ENCODE measurements at regions not wholly inside any gene's neighbourhood (a gene's known extent, or its start where the extent isn't known, plus 50 kb on each side); places are given as distances from the start of the nearest gene placed in this dataset.
"Not testable (repeated sequence)": the region's sequence is repeated elsewhere in the genome, so short reads cannot be mapped to it uniquely, and the experiment has no call there.

DNA sequence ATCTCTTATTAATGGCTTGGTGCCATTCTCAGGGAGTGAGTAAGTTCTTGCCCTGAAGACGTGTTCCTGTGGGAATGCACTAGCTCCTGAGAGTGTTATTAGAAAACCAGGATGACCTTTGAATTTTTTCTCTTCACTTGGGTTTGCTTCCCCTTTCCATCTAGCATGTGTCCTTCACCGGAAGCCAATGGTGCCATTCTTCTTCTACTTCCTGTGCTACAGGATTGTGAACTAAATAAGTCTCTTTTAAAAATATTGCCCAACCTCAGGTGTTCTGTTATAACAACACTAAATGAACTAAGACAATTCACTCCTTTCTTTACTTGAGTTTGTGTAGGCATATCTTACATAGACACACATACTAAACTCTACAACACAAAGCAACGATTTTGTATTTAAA is 447.0 kb downstream of the SOX11 start:
- no peak for DNase-seq (ENCODE audit: low read depth)
- in situ Hi-C loops (cut with HindIII; ENCODE audit: low pct_unique_long_range_greater_than_20kb, low sequenced_read_pairs), result no loop called here

- DNase-seq (ENCODE audit: low read depth), result no peak
- in situ Hi-C loops (cut with HindIII; ENCODE audit: low pct_unique_long_range_greater_than_20kb, low sequenced_read_pairs), result no loop called here
These were observed 447.7 kb downstream of the SOX11 start for GRCh38 chr2:6139916-6140315.

- DNase-seq (ENCODE audit: low read depth), result no peak
- in situ Hi-C loops (cut with HindIII; ENCODE audit: low pct_unique_long_range_greater_than_20kb, low sequenced_read_pairs), result no loop called here
These were observed 448.3 kb downstream of the SOX11 start for GRCh38 chr2:6140509-6140908.

GRCh38 chr2:6143812-6144211 is 451.6 kb downstream of the SOX11 start:
- no peak for DNase-seq (ENCODE audit: low read depth)
- in situ Hi-C loops (cut with HindIII; ENCODE audit: low pct_unique_long_range_greater_than_20kb, low sequenced_read_pairs), result no loop called here

DNA sequence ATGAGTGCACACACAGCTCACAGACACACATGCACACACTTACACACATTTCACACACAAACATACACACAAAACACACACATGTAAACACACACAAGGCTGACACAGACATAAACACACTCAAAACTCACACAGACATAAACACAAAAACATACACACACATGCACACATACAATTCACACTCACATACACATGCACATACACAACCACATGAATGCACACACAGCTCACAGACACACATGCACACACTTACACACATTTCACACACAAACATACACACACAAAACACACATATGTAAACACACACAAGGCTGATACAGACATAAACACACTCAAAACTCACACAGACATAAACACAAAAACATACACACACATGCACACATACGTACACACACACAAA is 455.0 kb downstream of the SOX11 start:
- DNase-seq (ENCODE audit: low read depth); in situ Hi-C loops (cut with HindIII; ENCODE audit: low pct_unique_long_range_greater_than_20kb, low sequenced_read_pairs): not testable (repeated sequence)

- no peak for DNase-seq (ENCODE audit: low read depth)
- in situ Hi-C loops (cut with HindIII; ENCODE audit: low pct_unique_long_range_greater_than_20kb, low sequenced_read_pairs), result no loop called here
These were observed 456.7 kb downstream of the SOX11 start for GRCh38 chr2:6148882-6149281.

GRCh38 chr2:6159606-6160005 is 467.4 kb downstream of the SOX11 start:
- in situ Hi-C loops (cut with HindIII; ENCODE audit: low pct_unique_long_range_greater_than_20kb, low sequenced_read_pairs), result no loop called here

GRCh38 chr2:6163932-6164331 is 471.7 kb downstream of the SOX11 start:
- in situ Hi-C loops (cut with HindIII; ENCODE audit: low pct_unique_long_range_greater_than_20kb, low sequenced_read_pairs), result no loop called here
- no peak for DNase-seq (ENCODE audit: low read depth)

More at GRCh38 chr2:6159606-6160005, 467.4 kb downstream of the SOX11 start:
- no peak for DNase-seq (ENCODE audit: low read depth)

GRCh38 chr2:6164986-6165747 is 473.0 kb downstream of the SOX11 start:
- in situ Hi-C loops (cut with HindIII; ENCODE audit: low pct_unique_long_range_greater_than_20kb, low sequenced_read_pairs), result no loop called here

DNA sequence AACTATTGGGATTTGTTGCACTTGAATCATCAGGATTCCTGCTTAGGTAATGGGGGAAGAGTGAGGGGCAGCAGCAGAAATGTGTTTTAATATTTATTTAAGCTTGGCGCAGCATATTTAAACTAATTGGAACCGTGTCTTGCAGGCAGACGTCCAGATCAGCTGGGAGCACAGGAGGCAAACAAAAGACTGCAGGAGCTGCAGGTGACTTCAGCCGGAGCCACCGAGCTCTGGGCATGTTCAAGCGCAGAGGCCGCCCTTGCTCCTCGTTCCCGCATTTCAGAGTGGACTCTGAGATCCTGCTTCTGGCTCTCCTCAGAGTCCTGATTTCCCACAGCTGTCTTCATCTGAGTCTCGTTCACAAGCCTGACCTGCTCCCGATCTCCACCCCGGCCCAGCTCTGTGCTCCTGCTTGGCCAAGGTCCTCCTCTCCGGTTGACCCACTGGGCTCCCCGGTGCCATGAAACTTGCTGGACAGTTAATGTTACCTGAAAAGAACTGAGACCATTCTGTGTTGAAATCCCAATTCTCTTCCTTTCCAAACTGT is 475.5 kb downstream of the SOX11 start:
- in situ Hi-C loops (cut with HindIII; ENCODE audit: low pct_unique_long_range_greater_than_20kb, low sequenced_read_pairs), result no loop called here

More at GRCh38 chr2:6164986-6165747, 473.0 kb downstream of the SOX11 start:
- no peak for DNase-seq (ENCODE audit: low read depth)

GRCh38 chr2:6168485-6168884 is 476.3 kb downstream of the SOX11 start:
- DNase-seq (ENCODE audit: low read depth), result no peak
- in situ Hi-C loops (cut with HindIII; ENCODE audit: low pct_unique_long_range_greater_than_20kb, low sequenced_read_pairs), result no loop called here

More for the DNA sequence above, 475.5 kb downstream of the SOX11 start:
- no peak for DNase-seq (ENCODE audit: low read depth)

- no peak for DNase-seq (ENCODE audit: low read depth)
These were observed 479.1 kb downstream of the SOX11 start for GRCh38 chr2:6171294-6171693.

DNA sequence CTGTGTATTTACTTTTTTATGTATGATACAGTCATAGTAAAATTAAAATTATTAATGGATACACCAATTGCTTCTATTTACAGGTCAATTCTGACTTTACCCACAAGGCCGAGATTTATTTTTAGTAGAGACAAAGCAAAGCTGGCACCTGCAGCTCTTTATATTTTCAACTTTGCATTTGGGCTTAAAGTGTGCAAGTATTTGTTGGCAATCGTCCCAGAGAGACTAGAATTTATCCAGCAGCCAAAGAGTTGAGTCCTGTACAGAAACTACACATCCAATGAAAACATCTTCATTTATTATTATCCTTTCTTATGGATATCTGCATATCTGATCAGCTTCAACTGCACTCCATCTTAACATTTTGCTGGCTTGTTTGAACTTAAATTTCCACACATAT is 485.6 kb downstream of the SOX11 start:
- in situ Hi-C loops (cut with HindIII; ENCODE audit: low pct_unique_long_range_greater_than_20kb, low sequenced_read_pairs), result no loop called here
- no peak for DNase-seq (ENCODE audit: low read depth)

More at GRCh38 chr2:6171294-6171693, 479.1 kb downstream of the SOX11 start:
- in situ Hi-C loops (cut with HindIII; ENCODE audit: low pct_unique_long_range_greater_than_20kb, low sequenced_read_pairs), result no loop called here

DNA sequence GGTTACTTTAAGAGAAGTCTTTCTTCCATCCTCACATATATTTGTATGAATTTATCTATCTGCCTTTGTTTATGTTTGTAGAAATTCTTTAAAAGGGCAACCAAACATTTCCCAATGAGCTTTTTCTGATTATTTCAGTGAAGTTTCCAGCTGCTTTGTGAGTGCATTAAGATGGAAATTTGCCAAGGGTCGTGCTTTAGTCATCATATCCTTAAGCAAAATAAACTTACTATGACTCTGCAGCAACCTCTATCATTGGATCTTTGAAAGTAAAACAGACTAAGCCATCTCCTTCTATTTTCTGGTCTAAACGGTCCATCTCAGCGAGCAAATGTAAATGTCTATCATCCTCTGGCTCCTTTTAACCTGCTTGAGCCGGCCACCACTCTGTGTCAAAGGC is 489.3 kb downstream of the SOX11 start:
- in situ Hi-C loops (cut with HindIII; ENCODE audit: low pct_unique_long_range_greater_than_20kb, low sequenced_read_pairs), result no loop called here
- DNase-seq (ENCODE audit: low read depth), result peak; percentile 17

- no peak for DNase-seq (ENCODE audit: low read depth)
- in situ Hi-C loops (cut with HindIII; ENCODE audit: low pct_unique_long_range_greater_than_20kb, low sequenced_read_pairs), result no loop called here
These were observed 489.7 kb downstream of the SOX11 start for GRCh38 chr2:6181926-6182325.

GRCh38 chr2:6183226-6183625 is 491.0 kb downstream of the SOX11 start:
- in situ Hi-C loops (cut with HindIII; ENCODE audit: low pct_unique_long_range_greater_than_20kb, low sequenced_read_pairs), result no loop called here
- no peak for DNase-seq (ENCODE audit: low read depth)

DNA sequence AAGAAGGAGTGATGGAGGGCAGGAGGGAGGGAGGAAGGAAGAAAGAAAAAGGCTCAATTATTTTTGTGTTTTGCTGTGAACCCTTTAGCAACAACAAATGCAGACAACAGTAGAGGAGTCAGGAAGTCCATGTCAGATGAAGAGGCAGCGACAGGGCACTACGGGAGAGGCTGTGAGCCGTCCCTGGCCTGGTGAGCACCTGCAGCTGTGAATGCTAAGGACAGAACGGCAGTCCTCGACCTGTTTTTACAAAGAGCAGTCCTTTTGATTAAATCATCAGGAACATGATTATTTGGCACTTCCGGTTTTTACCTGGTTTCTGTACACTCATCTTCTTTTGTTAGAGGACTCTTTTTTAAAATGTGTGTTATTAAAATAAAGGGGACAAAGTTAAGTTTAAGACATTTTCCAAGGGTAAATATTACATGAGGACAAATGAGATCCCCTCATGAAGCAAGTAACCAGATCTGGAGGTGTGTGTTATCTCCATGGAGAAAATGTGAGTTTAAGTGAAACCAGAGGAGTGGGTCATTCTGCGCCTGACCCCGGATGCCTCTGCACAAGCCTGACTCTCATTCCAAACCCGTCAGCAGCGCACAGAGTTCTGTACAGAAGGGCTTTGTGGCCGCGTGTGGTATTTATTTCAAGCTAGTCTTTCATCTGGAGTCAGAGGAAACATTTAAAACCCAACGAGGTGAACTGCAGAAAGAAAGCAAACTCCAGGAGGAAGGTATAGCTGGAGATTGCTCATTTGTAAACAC is 492.5 kb downstream of the SOX11 start:
- in situ Hi-C loops (cut with HindIII; ENCODE audit: low pct_unique_long_range_greater_than_20kb, low sequenced_read_pairs), result no loop called here
- DNase-seq (ENCODE audit: low read depth), result no peak

GRCh38 chr2:6186332-6187151 is 494.4 kb downstream of the SOX11 start:
- in situ Hi-C loops (cut with HindIII; ENCODE audit: low pct_unique_long_range_greater_than_20kb, low sequenced_read_pairs), result no loop called here

More at GRCh38 chr2:6186332-6187151, 494.4 kb downstream of the SOX11 start:
- peak; percentile 66 for DNase-seq (ENCODE audit: low read depth)
